ENCODE measurements at regions not wholly inside any gene's neighbourhood (a gene's known extent, or its start where the extent isn't known, plus 50 kb on each side); places are given as distances from the start of the nearest gene placed in this dataset.

- H3K4ac ChIP-seq (ENCODE audit: low read depth, low read length), result no peak overlapping the region
- no peak overlapping the region for H2BK20ac ChIP-seq (ENCODE audit: low read depth, low read length, poor library complexity, severe bottlenecking)
- no peak overlapping the region for H2BK15ac ChIP-seq (ENCODE audit: low read depth, low read length)
- H3K9me3 ChIP-seq (ENCODE audit: control insufficient read depth, low read depth, low read length), result no peaks in the 10 kb centered on the region
- H3K27ac Mint-ChIP-seq, result peak overlapping the region in 1 of 3 experiments; percentile 2; a peak in 1 of 7 replicates
- no peak for TF ChIP-seq CTCF (conservative IDR thresholded peaks at IDR 0.05)
- H3K4me1 ChIP-seq (ENCODE audit: insufficient read depth, low read length), result peaks cover 3% of the 10 kb centered on the region; the same call in 1 of the 2 replicates
- H3K4me1 Mint-ChIP-seq, result peaks cover 28 to 43% of the 10 kb centered on the region in 2 experiments
- no peaks in the 10 kb centered on the region for H3K79me2 ChIP-seq (ENCODE audit: insufficient read depth, low read length)
- H2BK5ac ChIP-seq (ENCODE audit: insufficient read length, low read length), result no peak overlapping the region
- peaks cover 23% of the 10 kb centered on the region for H3K27me3 Mint-ChIP-seq (ENCODE audit: low read depth)
- H4K5ac ChIP-seq (ENCODE audit: insufficient read length, low read depth, low read length), result no peak overlapping the region
- no peak overlapping the region for H3K4me2 ChIP-seq (ENCODE audit: insufficient read depth, insufficient read length, low read length)
- H4K91ac ChIP-seq (ENCODE audit: insufficient read length, low read depth, low read length), result no peak overlapping the region
- H3K9me3 Mint-ChIP-seq, result no peaks in the 10 kb centered on the region
- no peaks in the 10 kb centered on the region for H3K23me2 ChIP-seq (ENCODE audit: insufficient read length, low read depth, low read length, poor library complexity, severe bottlenecking)
- H3K27me3 ChIP-seq (ENCODE audit: insufficient read depth, low read length), result no peaks in the 10 kb centered on the region
- H3K23ac ChIP-seq (ENCODE audit: insufficient read length, low read depth, low read length), result no peak overlapping the region
- H3K4me3 Mint-ChIP-seq, result no peak overlapping the region
- no peak overlapping the region for H3K18ac ChIP-seq (ENCODE audit: insufficient read length, low read depth, low read length)
- H2BK12ac ChIP-seq (ENCODE audit: insufficient read length, low read depth, low read length), result no peak overlapping the region
- no peak overlapping the region for H3K27ac ChIP-seq (ENCODE audit: insufficient read length, low read depth, low read length)
- no peak overlapping the region for H3T11ph ChIP-seq (ENCODE audit: low read length)
- no peak overlapping the region for H3K56ac ChIP-seq (ENCODE audit: insufficient read length, low read depth, low read length)
- H4K20me1 ChIP-seq (ENCODE audit: control insufficient read depth, insufficient read depth, insufficient read length), result no peaks in the 10 kb centered on the region
- no peak overlapping the region for H2BK120ac ChIP-seq (ENCODE audit: low read depth, low read length, poor library complexity, severe bottlenecking)
- H3K79me1 ChIP-seq (ENCODE audit: insufficient read depth, low read depth, low read length, poor library complexity, severe bottlenecking), result no peaks in the 10 kb centered on the region
- H4K8ac ChIP-seq (replicated peaks; ENCODE audit: insufficient read length, low read depth, low read length), result no peak overlapping the region
- no peak overlapping the region for H3K9ac ChIP-seq (ENCODE audit: extremely low read depth, insufficient read length, low read length)
- H3K36me3 Mint-ChIP-seq (ENCODE audit: insufficient read depth in 1 of 3, low read depth in 3 of 3), result no peaks in the 10 kb centered on the region
- no peak overlapping the region for H2AFZ ChIP-seq (ENCODE audit: low read length)
- DNase-seq, result no peak
- WGBS (ENCODE audit: extremely low coverage, insufficient read length, low lambda C conversion rate), result no CpG with 5 or more reads among the region's 2 CpGs
- no peak overlapping the region for H3K14ac ChIP-seq (ENCODE audit: insufficient read depth, low read length)
- no peak overlapping the region for H2AK5ac ChIP-seq (ENCODE audit: insufficient read length, low read length)
Measured at GRCh38 chr20:57031867-57032355, 234.5 kb downstream of the BMP7 start.
